Esophagus muscularis mucosa (tissue), 3 donors: ENCODE measurements at regions not wholly inside any gene's neighbourhood (a gene's known extent, or its start where the extent isn't known, plus 50 kb on each side); places are given as distances from the start of the nearest gene placed in this dataset.

Experiments used
- CTCF ChIP-seq, 3 experiments: fragments of 200-600 bp in 2 of 3; fragments of 450-650 bp in 1 of 3; sonication (generic) in 2 of 3; IDR thresholded peaks; one replicate each; pipeline ENCODE4 v1.5.1; 2017 to 2019; ENCODE audit warnings: antibody characterized with exemption in 3 of 3, mild to moderate bottlenecking in 2 of 3, moderate library complexity in 1 of 3
- EP300 ChIP-seq: sonication (generic); formaldehyde crosslinking; IDR thresholded peaks from one replicate; pipeline ENCODE4 v1.6.1; 2017; ENCODE audit warnings: antibody characterized with exemption

GRCh38 chr4:54930226-54930625 lies 195.2 kb downstream of the KDR start:
- no peak for TF ChIP-seq CTCF (IDR thresholded peaks at IDR 0.05)
- no peak for TF ChIP-seq EP300
